HG02798 (cell line): ENCODE measurements at regions not wholly inside any gene's neighbourhood (a gene's known extent, or its start where the extent isn't known, plus 50 kb on each side); places are given as distances from the start of the nearest gene placed in this dataset.

Experiments used
- ATAC-seq: cut with Tn5 transposase; IDR thresholded peaks from one replicate; pipeline ENCODE4 v1.9.1; 2021; ENCODE audit warnings: mild to moderate bottlenecking; ENCODE audit not compliant: unreplicated experiment, poor library complexity

GRCh38 chr2:14182227-14182946 is 450.1 kb upstream of the LRATD1 start:
- no peak for ATAC-seq

DNA sequence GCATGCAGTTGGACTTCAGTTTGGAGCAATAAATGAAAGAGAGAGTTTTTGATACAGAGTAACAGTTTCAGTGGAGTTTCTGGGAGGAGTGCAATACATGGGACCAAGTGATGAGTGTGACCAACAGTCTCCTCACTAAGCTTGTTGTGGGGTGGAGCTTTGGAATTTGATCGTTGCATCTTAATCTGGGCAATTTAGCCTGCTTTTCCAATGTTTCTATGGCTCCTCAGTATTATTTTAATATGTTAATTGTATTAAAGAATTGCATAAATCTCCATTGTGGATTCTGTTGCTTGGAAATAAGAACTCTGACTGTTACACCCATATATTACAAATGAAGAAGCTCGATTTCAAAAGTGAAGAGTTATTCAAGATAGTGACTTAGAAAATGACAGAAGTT is 446.6 kb upstream of the LRATD1 start:
- no peak for ATAC-seq

DNA sequence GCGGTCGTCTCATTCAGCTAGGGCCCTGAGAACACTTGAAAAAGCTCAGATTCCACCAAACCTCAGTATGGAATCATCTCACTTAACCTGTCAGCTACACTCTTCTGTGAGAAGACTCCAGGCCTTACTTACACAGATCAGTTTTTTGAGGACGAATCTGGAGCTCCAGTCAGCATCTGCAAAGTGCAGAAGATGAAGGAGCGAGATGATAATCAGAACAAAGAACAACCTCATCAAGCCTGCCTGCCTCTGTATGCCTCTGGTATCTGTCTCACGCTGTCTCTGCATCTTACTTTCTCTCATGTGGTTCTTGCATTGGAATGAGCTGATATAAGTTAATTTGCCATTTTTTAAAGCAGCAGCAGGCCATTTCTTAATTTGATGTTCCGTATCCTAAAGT is 444.1 kb upstream of the LRATD1 start:
- ATAC-seq: no peak

GRCh38 chr2:14189929-14190328 is 442.6 kb upstream of the LRATD1 start:
- ATAC-seq: no peak

DNA sequence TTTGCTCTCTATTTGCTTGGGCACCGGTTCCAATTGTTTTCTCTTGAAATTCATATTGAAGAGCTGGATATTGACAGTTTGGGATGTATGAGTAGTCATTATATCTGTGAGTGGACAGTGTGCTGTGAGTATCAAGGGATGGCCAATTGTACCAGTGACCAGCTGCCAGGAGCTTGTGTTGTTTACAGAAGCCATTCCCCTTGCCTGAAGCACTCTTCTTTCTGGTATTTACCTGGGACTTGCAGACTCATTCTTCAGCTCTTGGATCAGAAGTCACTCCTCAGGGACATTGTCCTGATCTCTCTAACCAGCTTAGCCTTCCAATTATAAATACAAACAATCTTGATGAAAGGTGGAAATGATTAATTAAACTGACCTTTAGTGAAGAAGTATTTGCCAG is 438.3 kb upstream of the LRATD1 start:
- no peak for ATAC-seq

DNA sequence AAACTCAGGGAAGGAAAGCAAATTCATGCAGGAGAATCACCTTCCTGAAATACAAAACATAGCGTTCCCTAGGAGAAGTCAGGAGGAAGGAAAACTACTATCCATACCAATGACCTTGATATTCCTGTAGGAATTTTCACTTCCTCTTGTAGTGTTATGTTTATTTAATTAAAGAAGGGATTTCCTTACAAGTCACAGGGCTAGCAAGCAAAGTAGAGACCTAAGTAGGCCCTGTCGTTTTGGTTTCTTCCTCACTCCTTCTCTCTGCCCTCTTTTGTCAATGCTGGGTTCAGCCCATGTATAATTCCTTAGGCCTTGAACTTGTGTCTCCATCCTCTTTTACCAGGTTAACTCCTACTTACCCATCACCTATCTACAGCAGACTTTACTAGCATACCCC is 435.2 kb upstream of the LRATD1 start:
- no peak for ATAC-seq

GRCh38 chr2:14199040-14199439 is 433.5 kb upstream of the LRATD1 start:
- ATAC-seq: no peak

GRCh38 chr2:14219306-14219705 is 413.2 kb upstream of the LRATD1 start:
- ATAC-seq: no peak

GRCh38 chr2:14220101-14220500 is 412.4 kb upstream of the LRATD1 start:
- ATAC-seq: no peak

DNA sequence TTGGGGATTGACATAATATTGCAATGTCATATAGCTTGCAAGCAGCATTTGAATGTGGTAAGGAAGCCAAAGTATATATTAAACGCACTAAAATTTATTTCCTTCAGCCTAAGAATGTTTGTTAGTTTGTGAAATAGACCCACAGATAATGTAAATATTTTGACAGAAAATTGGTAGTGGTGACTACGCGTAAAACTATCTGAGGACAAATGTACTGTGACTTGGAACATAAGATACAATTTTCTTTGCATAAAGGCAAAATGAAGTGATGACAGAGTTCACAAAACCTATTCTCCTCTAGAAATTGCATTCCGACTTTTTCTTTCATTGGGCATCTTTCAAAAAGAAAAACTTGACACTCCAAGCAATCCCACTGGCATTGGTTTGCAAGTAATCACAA is 411.1 kb upstream of the LRATD1 start:
- ATAC-seq: no peak

DNA sequence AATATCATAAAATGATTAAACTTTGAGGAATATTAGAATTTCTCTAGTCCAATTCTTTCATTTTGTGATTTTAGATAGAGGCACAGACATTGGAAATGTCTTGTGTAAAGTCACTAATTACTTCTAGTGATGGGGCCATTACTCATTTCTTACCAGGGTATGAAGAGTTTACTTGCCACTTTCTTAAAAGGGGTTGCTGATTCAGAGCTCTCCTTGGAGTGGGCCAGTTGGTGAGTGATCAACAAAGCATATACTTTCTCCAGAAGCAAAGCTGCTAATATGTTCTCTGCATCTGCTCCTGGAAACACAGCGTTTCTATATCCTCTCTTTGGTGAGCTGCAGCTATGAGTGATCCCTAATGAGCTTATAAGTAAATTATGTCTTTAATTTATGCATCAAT is 408.9 kb upstream of the LRATD1 start:
- no peak for ATAC-seq

- ATAC-seq: no peak
Observed at GRCh38 chr2:14231391-14231898, 401.1 kb upstream of the LRATD1 start.

DNA sequence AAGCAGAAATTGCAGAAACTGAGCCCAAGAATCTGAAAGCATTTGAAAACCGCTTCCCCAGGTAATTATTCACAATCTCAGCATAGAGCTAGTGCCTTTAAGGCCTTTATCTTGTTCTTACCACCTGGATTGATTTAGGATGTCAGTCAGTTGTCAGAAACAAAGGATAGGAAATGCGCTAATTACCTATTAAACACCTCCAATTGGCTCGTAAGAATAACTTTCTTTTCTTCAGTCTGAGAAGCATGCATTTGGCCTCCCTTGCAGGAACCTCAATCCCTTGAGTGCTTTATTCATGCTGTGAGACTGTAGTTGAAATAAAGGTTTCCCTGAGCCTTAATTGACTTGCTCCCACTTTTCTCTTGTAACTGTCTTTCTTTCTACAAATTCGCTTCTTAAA is 400.3 kb upstream of the LRATD1 start:
- no peak for ATAC-seq

- ATAC-seq: no peak
Observed at GRCh38 chr2:14234911-14235310, 397.6 kb upstream of the LRATD1 start.

DNA sequence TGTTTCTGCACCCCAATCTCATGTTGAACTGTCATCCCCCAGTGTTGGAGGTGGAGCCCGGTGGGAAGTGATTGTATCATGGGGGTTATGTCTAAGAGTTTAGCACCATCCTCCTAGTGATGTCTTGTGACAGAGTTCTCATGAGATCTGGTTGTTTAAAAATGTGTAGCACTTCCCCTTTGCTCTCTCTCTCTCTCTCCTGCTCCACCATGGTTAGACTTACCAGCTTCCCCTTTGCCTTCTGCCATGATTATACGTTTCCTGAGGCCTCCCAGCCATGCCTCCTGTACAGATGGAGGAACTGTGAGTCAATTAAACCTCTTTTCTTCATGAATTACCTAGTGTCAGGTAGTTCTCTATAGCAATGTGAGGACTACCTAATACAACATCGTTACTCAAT is 396.9 kb upstream of the LRATD1 start:
- ATAC-seq: no peak

DNA sequence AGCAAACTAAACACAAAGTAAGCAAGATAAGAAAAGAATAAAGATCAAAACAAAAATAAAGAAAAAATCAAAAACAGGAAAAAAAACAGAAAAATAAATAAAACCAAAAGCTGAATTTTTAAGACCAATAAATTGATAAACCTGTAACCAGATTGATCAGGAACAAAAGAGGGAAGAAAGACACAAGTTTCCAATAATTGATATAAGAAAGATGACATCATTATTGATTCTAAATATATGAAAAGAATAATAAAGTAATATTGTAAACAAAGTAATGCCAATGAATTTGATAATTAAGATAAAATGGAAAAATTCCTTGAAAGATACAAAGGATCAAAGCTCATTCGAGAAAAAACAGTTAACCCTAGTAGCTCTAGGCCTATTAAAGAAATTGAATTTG is 394.6 kb upstream of the LRATD1 start:
- no peak for ATAC-seq

DNA sequence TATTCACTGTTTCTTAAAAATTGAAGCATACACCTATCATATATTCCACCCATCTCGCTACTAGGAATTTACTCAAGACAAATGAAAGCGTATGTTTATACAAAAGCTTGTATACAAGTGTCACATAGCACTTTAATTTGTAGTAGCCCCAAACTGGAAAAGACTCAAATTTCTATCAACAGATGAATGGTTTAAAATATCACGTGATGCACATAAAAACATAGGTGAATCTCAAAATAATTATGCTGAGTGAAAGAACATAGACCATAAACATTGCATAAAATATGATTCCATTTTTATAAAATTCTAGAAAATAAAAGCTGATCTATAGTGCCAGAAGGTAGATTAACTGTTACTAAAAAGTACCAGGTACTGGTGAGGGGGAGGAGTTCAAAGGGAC is 392.9 kb upstream of the LRATD1 start:
- no peak for ATAC-seq

GRCh38 chr2:14240868-14241267 is 391.6 kb upstream of the LRATD1 start:
- no peak for ATAC-seq

DNA sequence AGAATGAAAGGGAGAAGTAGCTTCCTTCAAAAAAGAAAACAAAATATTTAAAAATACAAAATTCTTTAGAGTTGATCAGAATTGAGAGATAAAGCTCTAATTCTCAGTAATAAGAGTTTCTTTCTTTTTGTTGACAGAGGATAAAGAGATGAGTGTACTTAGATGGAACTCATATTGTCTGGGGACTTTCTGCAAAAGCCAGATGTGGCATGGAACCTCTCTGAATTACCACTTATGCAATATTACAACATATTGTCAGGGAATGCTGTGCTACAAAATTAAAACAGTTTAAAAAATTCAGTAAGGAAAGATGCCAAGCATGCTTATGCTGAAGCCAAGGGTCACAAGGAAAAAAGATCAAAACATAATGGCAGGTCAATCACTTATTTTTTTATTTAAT is 386.6 kb upstream of the LRATD1 start:
- ATAC-seq: no peak

DNA sequence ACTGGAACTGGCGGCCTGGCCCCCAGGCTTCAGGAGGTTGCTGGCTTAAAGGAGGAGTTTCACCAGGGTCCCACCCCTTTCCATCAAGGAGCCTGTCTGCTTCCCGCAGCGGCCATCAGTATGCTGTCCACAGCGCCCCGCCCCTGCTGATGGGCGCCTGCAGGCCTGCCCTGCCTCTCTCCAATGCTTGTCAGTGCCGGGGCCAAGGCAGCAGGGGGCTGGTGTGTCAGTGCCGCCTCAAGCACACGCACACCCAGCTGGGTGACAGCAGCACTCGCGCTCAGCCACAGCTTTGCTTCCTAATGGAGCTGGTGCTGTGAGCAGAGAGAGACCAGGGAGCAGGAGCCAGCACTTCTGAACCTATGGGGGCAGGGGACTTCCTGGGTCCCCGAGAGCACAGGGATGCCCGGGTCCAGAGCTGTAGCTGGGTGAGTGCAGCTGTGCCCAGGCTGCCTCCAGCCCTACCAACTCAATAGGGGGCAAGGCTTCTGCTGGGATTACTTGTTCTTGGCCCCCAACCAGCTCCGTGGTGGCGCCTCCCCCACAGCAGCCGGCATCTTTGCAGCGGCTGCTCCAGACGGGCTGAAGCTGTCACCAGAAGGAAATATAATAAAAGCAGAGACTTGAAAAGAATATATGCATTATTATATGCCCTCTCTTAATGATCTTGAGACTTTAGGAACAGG is 377.2 kb upstream of the LRATD1 start:
- no peak for ATAC-seq

GRCh38 chr2:14256890-14257289 is 375.6 kb upstream of the LRATD1 start:
- ATAC-seq: no peak
